NCI-H187 treated with DMSO at 0.1 percent for 48 hours (cell line): ENCODE measurements at regions not wholly inside any gene's neighbourhood (a gene's known extent, or its start where the extent isn't known, plus 50 kb on each side); places are given as distances from the start of the nearest gene placed in this dataset.
"Not testable (repeated sequence)": the region's sequence is repeated elsewhere in the genome, so short reads cannot be mapped to it uniquely, and the experiment has no call there.

ENCODE experiments used
- DNase-seq: peaks from one replicate; lab custom pipeline; 2025; lab: John Stamatoyannopoulos, UW

GRCh38 chr4:52157071-52157470 is 106.0 kb downstream of the SPATA18 start:
- DNase-seq, result not testable (repeated sequence)

DNA sequence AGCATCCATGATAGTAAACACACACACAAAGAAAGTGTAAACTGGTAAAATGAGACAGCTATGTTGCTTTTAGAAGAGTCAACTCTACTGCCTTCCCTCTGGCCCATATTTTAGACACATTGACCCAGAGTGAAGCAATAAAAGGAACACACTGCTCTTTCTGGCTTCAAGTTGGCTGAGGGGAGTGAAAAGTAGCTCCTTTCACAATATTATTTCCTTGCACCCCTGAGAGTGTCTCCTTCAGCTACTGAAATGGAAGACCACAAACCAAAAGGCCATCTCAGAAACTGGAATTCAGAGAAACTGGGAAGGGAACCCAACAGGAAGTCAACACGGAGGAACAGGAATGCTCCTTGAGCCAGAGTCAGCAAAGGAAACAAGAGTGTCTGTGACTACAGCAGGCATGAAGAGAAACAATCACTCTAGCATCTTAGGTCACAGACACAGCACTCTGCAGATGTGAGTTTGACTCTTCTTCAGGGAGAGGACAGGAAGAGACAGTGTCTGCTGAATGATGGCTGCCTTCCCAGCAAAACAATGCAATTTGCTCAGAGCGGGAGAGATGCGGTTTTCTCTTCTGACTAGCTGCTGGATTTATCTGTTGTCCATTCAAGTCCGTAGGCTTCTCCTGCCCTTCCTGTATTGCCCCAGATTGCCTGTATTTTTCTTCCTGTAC is 106.7 kb downstream of the SPATA18 start:
- DNase-seq, result no peak

GRCh38 chr4:52160859-52161258 is 109.8 kb downstream of the SPATA18 start:
- no peak for DNase-seq

DNA sequence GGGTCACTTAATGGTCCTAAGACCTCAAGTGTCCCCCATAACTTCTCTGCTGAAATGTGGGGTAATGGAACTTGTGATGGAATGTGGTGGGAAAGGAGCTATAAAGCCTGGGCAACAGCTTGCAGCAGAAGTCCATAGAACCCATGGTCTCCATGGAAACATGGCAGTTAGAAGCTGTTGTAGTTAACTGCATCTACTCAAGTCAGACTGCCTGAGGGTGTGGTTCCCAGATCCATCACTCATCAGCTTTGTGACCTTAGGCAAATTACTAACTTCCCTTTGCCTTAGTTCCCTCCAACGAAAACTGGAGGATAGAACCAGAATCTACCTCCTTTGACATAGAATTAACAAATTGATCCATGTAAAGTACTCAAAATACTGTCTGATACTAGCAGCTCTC is 113.0 kb downstream of the SPATA18 start:
- no peak for DNase-seq

- DNase-seq, result no peak
These were observed 121.1 kb downstream of the SPATA18 start for GRCh38 chr4:52172166-52172565.

DNA sequence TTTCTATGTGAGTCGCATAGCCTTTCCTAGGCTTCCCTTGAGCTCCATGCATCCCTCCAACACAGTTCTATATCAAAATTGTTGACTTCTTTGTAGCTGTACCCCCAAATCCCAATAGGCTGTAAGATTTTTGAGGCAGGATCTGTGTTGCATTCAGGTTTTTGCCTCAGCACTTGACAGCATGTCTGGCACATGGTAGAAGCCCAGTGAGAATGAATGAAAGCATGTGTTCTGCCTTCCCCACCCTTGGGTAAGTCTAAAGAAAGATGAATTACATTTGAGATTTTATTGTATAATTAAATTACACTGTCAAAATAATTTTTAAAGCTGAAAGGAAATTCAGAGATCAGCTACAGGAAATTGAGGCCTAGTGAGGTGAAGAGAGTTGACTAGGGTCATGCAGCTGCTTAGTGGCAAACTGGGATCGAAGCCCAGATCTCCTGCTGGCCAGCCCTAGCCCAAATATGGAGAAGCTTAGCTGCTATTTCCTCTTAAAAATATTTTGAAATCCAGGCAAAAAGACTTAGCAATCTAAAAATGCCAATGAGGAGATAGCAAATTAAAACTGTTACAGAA is 122.5 kb downstream of the SPATA18 start:
- DNase-seq, result no peak

GRCh38 chr4:52187603-52188002 is 136.5 kb downstream of the SPATA18 start:
- DNase-seq, result no peak

GRCh38 chr4:52192001-52192400 is 140.9 kb downstream of the SPATA18 start:
- DNase-seq, result no peak

- no peak for DNase-seq
These were observed 141.6 kb downstream of the SPATA18 start for GRCh38 chr4:52192721-52193135.

- DNase-seq, result no peak
These were observed 144.8 kb downstream of the SPATA18 start for GRCh38 chr4:52195869-52196268.

DNA sequence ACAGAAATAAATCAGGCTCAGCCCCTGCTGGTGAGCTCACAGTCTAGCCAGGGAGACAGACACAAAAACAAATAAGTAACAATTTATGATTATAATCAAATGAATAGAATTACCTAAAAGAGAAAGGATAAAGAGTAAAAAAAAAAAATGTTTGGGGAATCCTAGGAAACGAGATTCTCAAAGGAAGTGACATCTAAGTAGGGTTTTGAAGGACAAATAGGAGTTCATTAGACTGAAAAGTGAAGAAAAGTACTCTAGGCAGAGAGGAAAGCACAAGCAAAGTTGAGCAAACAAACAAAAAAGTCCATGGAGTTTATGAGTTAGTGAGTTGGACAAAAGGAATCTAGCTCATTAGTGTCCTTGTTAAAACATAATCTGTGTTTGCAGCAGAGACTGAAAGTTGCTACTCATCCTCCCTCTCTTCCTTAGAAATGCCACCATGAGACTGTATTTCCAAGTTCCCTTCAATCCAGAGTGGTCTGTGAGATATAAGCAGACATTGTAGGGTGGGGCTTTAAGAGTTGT is 145.6 kb downstream of the SPATA18 start:
- DNase-seq, result no peak

DNA sequence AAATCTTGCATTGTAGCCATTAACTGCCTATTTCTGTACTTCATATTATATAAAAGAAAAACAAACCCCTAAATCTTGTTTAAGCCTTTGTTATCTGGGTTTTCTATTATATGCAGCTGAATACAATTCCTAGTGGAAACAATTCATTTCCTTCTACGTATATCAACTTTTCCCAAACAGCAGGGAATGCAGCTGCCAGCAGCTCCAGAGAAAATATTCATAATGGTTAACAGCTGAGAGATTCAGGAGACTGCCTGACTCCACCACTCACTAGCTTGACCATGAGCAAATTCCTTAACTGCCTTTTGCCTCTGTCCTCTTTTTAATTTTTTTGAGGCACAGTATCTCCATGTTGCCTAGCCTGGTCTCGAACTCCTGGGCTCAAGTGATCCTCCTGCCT is 146.2 kb downstream of the SPATA18 start:
- no peak for DNase-seq

DNA sequence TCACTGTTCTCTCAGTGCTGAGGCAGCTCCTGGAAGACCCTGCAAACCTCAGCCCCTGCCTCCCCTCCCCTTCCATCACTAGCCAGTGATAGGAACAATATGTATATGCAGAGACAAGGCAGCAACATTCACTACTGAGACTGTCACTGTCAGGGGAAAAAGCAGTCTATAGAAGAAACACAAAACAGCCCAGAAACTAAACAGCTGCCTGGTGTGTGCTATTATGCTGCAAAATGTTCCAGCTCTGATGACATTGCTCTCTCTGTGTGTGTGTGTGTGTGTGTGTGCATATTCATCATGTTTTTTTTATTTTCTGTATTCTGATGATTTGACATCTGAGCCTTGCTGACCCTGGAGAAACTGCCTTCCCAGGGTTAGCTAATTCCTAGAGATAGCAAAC is 147.2 kb downstream of the SPATA18 start:
- DNase-seq, result no peak

GRCh38 chr4:52199574-52200338 is 148.7 kb downstream of the SPATA18 start:
- DNase-seq, result no peak

DNA sequence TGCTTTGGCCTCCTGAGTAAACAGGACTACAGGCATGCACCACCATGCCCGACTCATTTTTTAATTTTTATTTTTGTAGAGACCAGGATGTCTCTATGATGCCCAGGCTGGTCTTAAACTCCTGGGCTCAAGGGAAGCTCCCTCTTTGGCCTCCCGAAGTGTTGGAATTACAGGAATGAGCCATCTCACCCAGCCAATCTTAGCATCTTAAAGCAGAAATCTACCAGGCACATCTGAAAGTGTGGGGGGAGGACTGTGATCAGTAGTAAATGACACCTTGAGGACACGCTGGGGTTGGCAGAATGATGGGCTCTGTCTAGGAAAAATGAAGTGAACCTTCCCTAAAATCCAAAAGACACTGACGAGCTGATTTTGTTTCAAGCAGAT is 149.2 kb downstream of the SPATA18 start:
- no peak for DNase-seq

DNA sequence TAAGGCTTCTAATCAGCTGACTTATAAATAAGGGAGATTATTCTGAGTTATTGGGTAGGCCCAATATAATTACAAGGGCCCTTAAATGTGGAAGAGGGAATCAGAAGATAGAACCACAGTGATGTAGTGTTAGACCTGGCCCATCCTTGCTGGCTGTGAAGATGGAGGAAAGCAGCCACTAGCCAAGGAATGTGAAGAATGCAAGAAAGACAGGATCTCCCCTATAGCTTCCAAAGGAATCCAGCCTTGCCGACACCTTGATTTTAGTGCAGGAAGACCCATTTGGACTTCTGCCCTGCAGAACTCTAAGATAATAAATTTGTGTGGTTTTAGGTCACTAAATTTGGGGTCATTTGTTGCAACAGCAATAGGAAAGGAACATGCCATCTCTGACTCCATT is 150.6 kb downstream of the SPATA18 start:
- no peak for DNase-seq

DNA sequence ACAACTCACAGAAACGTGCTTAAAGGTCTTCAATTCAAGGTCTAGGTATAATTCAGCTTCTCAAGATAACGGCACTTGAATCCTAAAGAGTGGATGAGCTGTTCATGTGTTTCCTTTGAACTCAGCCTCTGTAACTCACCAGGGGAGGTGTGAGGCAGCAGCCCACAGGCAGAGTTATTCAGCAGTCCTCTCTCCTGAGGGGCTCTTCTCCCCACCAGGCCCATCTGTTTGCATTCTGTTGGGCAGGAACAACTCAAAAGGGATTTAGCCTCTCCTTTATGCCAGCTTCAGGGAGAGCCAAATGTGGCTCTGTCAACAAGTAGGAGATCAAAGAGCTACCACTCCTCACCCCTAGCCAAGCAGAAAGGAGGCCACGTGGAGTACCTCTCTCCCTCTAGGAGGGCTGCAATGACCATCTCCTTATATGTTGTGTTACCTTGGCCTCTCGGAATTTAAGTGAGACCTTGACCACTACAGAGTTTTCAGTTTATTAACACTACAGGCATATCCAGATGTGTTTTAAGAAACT is 151.2 kb downstream of the SPATA18 start:
- DNase-seq, result no peak

DNA sequence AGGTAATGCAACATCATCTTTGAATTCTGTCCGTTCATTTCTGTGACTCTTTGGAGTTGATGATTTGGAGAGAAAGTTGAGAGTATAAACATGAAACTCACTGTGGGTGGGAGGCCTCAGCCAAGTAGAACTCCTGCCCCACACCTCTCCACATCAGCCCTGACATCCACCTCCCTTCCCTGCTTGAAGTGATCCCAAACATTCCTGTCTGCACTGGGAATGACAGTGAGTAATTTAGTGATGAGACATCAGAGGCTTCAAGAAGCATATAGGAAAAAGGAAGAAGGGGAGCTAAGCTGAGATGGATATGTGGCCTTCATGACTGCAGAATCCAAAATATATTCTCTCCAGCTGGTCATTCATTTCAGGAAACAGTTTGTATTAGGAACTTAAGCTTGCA is 151.8 kb downstream of the SPATA18 start:
- no peak for DNase-seq

DNA sequence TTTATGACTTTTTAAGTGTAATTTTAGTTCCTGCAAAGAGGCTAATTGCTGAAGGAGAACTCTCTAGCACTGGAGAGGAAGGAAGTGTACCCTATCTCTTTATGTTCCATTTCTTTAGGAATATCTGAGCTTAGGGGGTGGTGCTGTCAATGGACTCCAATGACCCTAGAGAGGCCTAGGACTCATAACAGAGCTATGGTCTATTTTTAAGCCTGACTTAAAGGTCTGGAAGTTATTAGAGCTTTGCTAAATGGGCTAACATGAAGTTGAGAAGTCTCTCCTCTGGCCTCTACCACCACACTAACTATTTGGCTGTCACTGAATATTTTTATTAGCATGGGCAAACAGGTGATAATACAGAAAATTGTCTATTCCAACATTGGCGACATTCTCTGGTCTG is 152.2 kb downstream of the SPATA18 start:
- DNase-seq, result no peak

- DNase-seq, result no peak
These were observed 153.8 kb downstream of the SPATA18 start for GRCh38 chr4:52204921-52205320.

- not testable (repeated sequence) for DNase-seq
These were observed 156.0 kb downstream of the SPATA18 start for GRCh38 chr4:52207146-52207545.

GRCh38 chr4:52212702-52213101 is 161.6 kb downstream of the SPATA18 start:
- DNase-seq, result no peak

- no peak for DNase-seq
These were observed 180.4 kb downstream of the SPATA18 start for GRCh38 chr4:52231526-52231925.
